DND-41 (cell line): ENCODE measurements at regions not wholly inside any gene's neighbourhood (a gene's known extent, or its start where the extent isn't known, plus 50 kb on each side); places are given as distances from the start of the nearest gene placed in this dataset.

Experiments
- CTCF ChIP-seq: IDR thresholded peaks from 2 replicates; pipeline ENCODE4 v1.5.1; 2012; ENCODE audit warnings: borderline replicate concordance, low read length, moderate library complexity, mild to moderate bottlenecking; ENCODE audit not compliant: poor library complexity, severe bottlenecking; ENCODE audit errors: extremely low read depth
- EZH2 ChIP-seq: IDR thresholded peaks from 3 replicates; pipeline ENCODE4 v1.6.1; 2012; ENCODE audit warnings: borderline replicate concordance, low read depth, mild to moderate bottlenecking, moderate library complexity, low read length, inconsistent platforms; ENCODE audit not compliant: severe bottlenecking

- TF ChIP-seq CTCF, result no peak
- no peak for TF ChIP-seq EZH2
These were observed 80.4 kb upstream of the MSX1 start for GRCh38 chr4:4779054-4779453.
